ENCODE measurements at regions not wholly inside any gene's neighbourhood (a gene's known extent, or its start where the extent isn't known, plus 50 kb on each side); places are given as distances from the start of the nearest gene placed in this dataset.

- ChIA-PET CTCF (no interaction called here), POLR2A (no interaction called here)
- no peak for DNase-seq (ENCODE audit: low read depth, low spot score)
- TF ChIP-seq CTCF (IDR thresholded peaks at IDR 0.05; ENCODE audit: insufficient read depth, low read length, missing control alignments), result no peak
- H3K4me3 ChIP-seq (ENCODE audit: low read depth, low read length), result no peak overlapping the region
These were observed 617.3 kb upstream of the REG3G start for GRCh38 chr2:78407960-78408794.

DNA sequence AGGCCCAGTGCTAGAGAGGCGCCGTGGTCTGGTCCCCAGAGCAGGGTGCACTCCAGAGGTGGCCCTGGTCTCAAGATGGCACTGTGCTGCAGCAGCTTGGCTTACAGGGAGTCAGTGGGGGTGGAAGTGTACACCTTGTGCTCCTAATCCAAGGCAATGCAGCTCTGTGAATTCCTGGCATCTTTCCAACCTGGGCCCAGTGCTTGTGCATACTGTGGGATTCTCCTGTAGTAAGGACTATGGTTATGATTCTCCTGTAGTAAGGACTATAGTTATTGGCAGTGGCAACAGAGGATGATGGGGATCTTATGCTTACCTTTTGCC, 616.7 kb upstream of the REG3G start:
- H3K4me3 ChIP-seq (ENCODE audit: low read depth, low read length), result no peak overlapping the region
- no peak for DNase-seq (ENCODE audit: low read depth, low spot score)
- TF ChIP-seq CTCF (IDR thresholded peaks at IDR 0.05; ENCODE audit: insufficient read depth, low read length, missing control alignments), result no peak
- POLR2A ChIA-PET, result no interaction called here
- CTCF ChIA-PET, result no interaction called here

- CTCF ChIA-PET, result no interaction called here
- no peak for TF ChIP-seq CTCF (IDR thresholded peaks at IDR 0.05; ENCODE audit: insufficient read depth, low read length, missing control alignments)
- DNase-seq (ENCODE audit: low read depth, low spot score), result no peak
- POLR2A ChIA-PET, result no interaction called here
- H3K4me3 ChIP-seq (ENCODE audit: low read depth, low read length), result no peak overlapping the region
These were observed 614.2 kb upstream of the REG3G start for GRCh38 chr2:78411303-78411702.

- CTCF ChIA-PET, result no interaction called here
These were observed 608.7 kb upstream of the REG3G start for GRCh38 chr2:78416625-78417300.

DNA sequence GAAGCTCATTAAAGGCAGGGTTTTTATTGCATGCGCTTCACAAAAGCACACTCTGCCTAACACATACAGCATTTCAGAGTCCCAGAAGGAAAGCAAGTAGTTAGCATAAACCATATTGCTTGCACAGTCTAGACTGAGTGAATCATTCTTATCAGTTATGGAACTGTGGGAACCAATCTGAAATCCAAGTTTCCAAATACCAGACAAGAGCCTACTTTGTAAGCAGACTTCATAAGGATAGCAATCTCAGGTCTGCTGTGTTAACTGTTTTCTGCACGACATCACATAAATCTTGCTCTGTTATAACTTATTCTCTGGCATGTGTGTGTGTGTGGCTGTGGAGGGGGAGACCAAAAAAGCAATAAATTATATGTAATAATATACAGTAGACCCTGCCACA, 608.1 kb upstream of the REG3G start:
- TF ChIP-seq CTCF (IDR thresholded peaks at IDR 0.05; ENCODE audit: insufficient read depth, low read length, missing control alignments), result no peak
- ChIA-PET CTCF (no interaction called here), POLR2A (no interaction called here)
- H3K4me3 ChIP-seq (ENCODE audit: low read depth, low read length), result no peak overlapping the region
- no peak for DNase-seq (ENCODE audit: low read depth, low spot score)

More at GRCh38 chr2:78416625-78417300, 608.7 kb upstream of the REG3G start:
- H3K4me3 ChIP-seq (ENCODE audit: low read depth, low read length), result no peak overlapping the region
- POLR2A ChIA-PET, result no interaction called here
- no peak for DNase-seq (ENCODE audit: low read depth, low spot score)
- no peak for TF ChIP-seq CTCF (IDR thresholded peaks at IDR 0.05; ENCODE audit: insufficient read depth, low read length, missing control alignments)

DNA sequence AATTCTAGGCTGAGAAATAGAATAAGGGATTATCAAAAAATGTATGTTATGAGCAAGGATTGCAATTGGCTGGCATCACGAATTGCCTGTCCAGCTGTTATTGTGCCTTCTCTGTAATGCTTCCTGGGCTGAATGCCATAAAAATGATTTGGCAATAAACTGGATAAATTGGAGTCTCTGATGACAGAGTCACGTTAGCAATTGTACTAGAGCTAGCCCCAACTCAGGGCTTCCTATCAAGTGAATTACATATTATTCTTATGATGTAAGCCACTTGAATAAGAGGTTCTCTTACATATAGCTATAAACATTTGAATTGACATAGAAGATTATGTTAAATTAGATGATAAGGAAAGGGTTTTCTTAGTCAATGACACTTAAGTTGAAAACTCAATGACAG, 607.5 kb upstream of the REG3G start:
- ChIA-PET CTCF (no interaction called here), POLR2A (no interaction called here)
- H3K4me3 ChIP-seq (ENCODE audit: low read depth, low read length), result no peak overlapping the region
- DNase-seq (ENCODE audit: low read depth, low spot score), result no peak
- no peak for TF ChIP-seq CTCF (IDR thresholded peaks at IDR 0.05; ENCODE audit: insufficient read depth, low read length, missing control alignments)
